ENCODE measurements at regions not wholly inside any gene's neighbourhood (a gene's known extent, or its start where the extent isn't known, plus 50 kb on each side); places are given as distances from the start of the nearest gene placed in this dataset.
A peak's percentile ranks its signal among the peaks of the same experiment; 100 is the strongest.

DNA sequence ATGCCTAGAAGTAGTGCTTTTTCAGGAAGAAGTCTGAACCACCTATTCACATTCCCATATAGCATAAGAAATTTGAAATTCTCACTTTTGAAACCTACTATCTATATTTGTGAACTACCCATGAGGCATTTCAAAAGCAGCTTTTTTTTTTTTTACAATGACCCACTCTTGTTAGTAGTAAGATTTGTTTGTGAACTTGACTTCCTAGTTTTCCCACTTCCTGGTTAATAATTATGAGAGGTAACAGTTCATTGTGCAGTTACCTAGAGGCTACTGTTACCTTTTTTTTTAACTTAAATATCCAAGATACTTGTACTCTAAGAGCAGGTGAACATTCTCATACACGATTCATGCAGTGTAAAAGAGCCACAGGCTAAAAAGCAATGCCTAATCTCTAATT, 371.7 kb upstream of the ADGRL2 start:
- no peak for DNase-seq

DNA sequence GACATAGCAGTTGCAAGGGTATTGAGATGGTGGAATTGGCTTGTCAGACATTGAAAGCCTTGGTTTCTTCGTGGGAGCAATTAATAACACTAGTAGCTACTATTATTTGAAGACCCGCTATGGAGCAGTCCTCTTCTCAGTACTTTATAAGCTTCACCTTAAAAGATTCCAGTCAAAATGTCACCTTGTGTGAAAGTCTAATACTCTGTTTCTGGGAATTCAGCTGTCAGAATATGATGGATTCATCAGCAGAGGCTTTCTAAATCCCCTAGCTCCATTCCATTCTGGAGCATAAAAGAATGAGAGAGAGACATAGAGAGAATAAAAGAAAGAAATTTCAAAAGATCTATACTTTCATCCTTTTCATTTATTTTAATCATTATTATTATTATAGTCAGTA, 375.9 kb upstream of the ADGRL2 start:
- DNase-seq = no peak

- DNase-seq = no peak
Observed at GRCh38 chr1:81424061-81424460, 376.7 kb upstream of the ADGRL2 start.

- DNase-seq = no peak
Observed at GRCh38 chr1:81420760-81421159, 380.0 kb upstream of the ADGRL2 start.

- DNase-seq = no peak
Observed at GRCh38 chr1:81414488-81415015, 386.2 kb upstream of the ADGRL2 start.

DNA sequence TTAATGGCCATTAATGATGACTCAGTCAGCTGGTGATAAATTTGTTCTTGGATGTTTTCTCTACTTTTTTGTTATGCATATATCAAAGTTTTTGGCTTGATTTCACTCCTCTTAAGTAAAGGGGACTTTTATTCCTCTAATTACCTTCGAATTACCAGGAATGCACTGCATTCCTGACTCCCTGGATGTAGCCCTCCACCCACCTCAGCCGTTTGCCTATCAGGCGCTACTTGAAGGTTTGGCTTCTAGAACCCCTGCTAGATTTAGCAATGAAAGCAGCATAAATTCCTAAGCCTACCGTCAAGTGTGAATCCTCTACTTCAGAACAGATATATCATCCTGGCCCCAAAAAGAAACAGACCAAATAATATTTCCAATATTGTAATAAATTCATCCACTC, 387.8 kb upstream of the ADGRL2 start:
- no peak for DNase-seq

GRCh38 chr1:81410941-81411340, 389.8 kb upstream of the ADGRL2 start:
- DNase-seq = no peak

- no peak for DNase-seq
Observed at GRCh38 chr1:81410351-81410750, 390.4 kb upstream of the ADGRL2 start.

DNA sequence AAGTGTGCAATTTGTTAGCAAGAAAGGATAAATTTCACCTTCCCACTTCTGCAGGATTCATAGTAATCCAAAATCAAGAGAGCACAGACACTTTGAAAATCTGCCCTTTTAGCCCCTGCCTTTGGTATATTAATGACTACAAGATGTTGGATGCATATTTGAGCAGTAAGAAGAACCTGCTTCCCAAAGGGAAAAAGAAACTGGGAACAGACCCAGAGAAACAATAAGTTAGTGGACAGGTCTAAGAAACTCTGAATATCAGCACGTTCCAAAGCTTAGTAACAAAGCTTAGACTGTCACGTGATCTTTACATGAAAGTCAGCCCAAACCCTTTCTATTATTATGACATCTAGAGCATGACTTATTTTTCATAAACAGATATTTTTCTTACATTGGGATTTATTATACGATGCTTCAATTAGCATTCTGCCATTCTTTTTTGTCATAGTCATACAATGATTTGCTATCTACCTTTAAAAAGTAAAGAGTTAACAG, 390.9 kb upstream of the ADGRL2 start:
- DNase-seq = no peak

DNA sequence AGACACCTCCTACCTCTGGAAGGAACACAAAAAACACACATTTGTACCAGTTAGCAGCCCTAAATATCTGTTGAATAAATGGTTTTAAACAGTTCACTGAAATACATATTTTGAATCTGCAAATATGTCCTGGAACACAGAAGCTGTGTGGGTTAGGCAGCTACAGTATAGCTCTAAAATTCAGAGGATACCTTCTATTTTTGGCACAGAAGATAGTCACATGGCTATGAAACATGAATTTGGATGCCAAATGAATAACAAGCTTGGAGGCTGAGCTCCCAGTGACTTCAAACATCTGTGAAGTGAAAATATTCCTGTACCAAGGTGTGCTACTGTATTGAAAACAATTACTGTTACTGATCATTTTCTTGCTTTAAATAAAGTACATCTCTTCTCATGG, 391.5 kb upstream of the ADGRL2 start:
- no peak for DNase-seq

DNA sequence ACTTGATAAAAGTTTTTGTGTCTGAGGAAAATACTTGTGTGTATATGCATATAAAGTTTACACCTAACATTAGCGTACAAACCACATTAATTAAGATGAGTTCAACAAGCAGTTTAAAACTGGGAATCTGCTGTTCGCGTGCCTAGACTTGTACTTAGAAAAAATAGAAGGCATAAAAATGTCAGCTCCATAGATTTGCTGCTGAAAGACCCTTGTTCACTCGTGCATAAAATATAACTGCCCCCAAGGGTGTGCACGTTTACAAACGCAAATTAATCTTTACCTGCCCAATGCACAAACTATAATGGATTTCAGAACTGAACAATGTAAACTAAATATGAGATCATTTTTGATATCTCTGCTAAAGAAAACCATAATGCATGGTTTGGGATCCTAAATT, 392.3 kb upstream of the ADGRL2 start:
- no peak for DNase-seq

GRCh38 chr1:81407000-81407821, 393.5 kb upstream of the ADGRL2 start:
- no peak for DNase-seq

DNA sequence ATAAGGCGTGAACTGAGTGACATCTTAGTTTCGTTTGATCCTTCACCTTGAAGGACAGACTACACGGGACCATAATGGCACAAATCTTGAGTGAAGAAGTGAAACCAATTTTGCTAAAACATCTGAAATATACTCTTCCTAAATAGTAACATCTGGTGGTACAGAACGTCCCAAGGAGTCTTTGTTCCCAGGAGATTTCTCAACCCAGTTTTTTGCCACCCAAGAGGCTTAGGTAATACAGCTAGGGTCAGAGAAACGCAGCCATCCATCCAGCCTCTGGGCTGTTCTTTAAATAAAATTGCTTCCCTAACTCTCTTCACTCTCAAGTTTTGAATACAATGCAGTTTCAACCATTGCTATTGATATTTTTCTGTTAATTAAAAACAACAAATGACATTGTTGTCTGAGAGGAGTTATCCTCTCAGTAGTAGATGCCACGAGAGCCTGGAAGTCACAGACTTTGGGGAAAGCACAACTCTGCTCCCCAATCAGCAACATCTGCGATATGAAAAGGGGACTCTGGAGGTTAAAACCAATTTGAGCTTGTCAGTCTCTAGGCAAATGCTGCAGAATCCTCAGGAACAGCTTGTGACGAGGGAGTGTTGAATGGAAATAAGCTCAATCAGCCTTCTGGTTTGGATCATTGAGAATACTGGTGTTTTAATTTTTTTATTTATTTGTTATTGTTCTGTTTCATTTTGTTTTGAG, 394.3 kb upstream of the ADGRL2 start:
- DNase-seq = no peak

DNA sequence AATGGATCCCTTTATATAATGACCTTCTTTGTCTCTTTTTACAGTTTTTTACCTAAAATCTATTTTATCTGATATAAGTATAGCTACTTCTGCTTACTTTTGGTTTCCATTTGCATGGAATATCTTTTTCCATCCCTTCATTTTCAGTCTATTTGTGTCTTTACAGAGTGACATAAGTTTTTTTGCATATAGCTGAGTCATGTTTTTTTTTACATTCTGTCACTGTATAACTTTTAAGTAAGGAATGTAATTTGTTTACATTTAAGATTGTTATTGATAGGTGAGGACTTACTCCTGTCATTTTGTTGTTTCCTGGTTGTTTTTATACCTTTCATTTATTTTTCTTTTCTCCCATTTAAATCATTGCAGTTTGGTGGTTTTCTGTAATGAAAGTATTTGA, 402.7 kb upstream of the ADGRL2 start:
- DNase-seq = no peak

- no peak for DNase-seq
Observed at GRCh38 chr1:81392526-81393226, 408.1 kb upstream of the ADGRL2 start.

DNA sequence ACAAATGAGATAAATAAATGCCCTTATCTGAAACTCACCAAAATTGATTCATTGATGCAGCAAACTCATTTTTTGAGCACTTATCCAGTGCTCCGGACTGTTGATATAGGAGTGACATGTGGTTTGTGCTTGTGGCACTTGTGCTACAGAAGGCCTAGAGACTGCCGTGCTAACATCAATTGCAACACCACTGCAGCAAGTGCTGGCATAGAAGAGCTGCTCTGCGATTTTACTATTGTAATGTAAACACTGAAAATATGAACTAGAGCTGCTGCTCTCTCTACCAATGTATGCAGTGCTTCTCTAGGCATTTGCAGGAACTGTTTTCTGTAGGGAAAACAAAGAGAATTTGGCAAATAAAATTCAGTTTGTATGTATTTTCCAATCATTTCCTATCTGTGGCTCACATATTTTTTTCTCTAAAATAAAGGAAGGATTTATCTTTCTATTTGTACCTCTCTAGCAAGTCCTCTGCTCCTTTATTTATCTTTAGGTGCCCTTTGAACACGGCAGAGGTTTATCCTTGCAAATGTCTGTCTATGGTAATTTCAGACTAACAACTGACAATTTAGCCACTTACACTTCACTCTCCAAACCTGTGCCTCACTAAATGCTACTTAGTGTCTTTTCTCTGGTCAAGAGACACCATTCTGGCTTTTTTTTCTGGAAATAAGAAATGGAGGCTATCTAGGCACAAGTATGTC, 409.5 kb upstream of the ADGRL2 start:
- peak; percentile 86 for DNase-seq

GRCh38 chr1:81388435-81388834, 412.3 kb upstream of the ADGRL2 start:
- no peak for DNase-seq

- no peak for DNase-seq
Observed at GRCh38 chr1:81387446-81387845, 413.3 kb upstream of the ADGRL2 start.

DNA sequence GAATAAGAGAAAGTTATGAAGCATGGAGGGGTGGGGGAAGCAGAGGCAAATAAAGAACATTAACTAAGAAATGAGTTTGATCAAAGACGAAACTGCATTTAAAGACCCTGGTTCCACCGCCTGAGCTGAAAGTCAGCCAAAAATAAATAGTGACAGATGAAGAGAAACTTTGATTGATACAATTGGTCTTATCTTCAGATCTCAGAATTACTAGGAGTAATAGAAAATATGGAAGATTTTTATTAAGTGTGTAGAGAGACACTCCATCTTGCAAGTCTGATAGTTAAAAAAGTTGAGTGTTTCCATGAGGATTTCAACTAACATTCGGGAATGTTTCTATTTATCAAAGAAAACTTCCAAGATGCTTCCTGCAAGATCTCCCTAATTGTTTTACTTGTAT, 418.2 kb upstream of the ADGRL2 start:
- no peak for DNase-seq

DNA sequence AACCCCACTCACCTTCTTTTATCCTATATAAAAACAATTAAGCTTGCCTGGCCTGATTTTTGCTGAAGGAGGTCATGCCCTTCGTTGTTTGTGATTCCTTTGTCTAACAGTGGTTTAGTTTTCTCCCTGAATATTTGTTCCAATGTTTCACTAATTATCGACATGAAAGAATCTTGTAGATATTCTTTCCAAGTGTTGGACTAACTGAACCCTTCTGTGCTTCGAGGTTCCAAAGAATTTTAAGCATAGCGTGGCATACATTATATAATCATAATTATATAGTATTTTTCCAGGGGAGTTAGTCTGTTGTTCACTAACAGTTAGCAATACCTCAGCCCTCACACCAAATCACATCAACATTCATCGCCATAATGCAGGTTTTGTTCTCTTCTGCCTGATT, 418.9 kb upstream of the ADGRL2 start:
- DNase-seq = no peak

GRCh38 chr1:81380436-81380835, 420.3 kb upstream of the ADGRL2 start:
- DNase-seq = no peak

- no peak for DNase-seq
Observed at GRCh38 chr1:81379430-81379829, 421.3 kb upstream of the ADGRL2 start.

DNA sequence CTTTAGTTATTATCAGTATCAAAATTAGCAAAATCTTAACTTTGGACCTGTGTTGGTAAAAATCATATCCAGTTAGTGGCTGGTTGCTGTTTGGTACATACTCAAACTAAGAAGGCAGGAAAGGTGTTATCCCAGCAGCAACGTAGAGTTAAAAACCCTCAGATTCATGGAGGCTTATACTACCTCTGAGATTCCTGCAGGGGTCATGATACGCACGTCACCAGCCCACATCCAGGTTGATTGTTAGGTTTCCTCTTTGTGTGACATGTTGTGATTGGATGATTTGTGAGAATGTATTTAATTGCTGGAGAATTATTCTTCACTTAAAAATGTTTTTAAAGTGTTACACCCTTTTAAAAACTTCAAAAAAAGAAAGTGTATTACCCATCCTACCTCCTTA, 423.3 kb upstream of the ADGRL2 start:
- DNase-seq = no peak

Data from NCI-H510A treated with DMSO at 0.1 percent for 48 hours (cell line).